ENCODE measurements at regions not wholly inside any gene's neighbourhood (a gene's known extent, or its start where the extent isn't known, plus 50 kb on each side); places are given as distances from the start of the nearest gene placed in this dataset.

DNA sequence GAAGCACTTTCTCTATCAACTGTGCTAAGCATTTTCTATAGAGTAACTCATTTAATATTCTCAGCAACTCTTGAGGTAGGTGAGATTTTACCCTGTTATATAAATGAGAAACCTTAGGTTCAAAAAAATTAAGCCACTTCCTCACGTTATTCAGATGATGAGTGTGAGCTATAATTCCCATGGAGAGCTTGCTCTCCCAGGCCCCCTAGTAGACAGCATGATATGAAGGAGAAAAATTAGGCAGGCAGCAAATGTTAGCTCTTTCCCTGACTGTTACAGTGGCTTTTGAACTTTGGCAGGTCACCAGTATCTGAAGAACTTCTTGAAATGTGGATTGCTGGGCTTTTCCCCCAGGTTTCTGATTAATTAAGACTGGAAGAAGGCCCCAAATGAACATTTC lies 753.1 kb downstream of the NCAM2 start:
- no peaks in the 10 kb centered on the region for H3K27me3 Mint-ChIP-seq (ENCODE audit: low read depth)
- H3K4me1 Mint-ChIP-seq (ENCODE audit: low read depth): no peaks in the 10 kb centered on the region
- no peaks in the 10 kb centered on the region for H3K36me3 Mint-ChIP-seq (ENCODE audit: insufficient read depth)
- DNase-seq (no peak), ATAC-seq (no peak)
- H3K9me3 Mint-ChIP-seq: peaks cover 4% of the 10 kb centered on the region
- H3K4me3 Mint-ChIP-seq: no peak overlapping the region

DNA sequence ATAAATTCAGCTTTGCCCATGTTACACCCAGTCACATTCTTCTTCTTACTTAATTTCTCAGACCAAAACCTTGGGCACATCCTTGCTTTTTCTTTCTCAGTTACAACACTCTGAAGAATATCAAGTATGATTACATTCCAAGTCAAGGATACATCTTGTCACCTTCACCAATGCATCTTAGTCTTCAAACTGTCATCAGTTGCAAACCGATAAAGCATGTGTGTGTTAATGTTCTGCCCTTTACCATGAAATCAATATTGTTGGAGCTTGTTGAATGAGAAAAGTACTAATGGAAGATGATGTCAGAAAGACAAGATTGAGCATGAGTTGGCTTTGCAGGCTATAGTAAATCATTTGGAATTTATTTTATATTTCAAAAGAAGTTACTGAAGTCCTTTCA lies 764.6 kb downstream of the NCAM2 start:
- ATAC-seq (no peak), DNase-seq (no peak)
- H3K4me3 Mint-ChIP-seq: no peak overlapping the region
- peaks cover 5% of the 10 kb centered on the region for H3K9me3 Mint-ChIP-seq
- no peaks in the 10 kb centered on the region for H3K4me1 Mint-ChIP-seq (ENCODE audit: low read depth)
- no peaks in the 10 kb centered on the region for H3K36me3 Mint-ChIP-seq (ENCODE audit: insufficient read depth)
- H3K27me3 Mint-ChIP-seq (ENCODE audit: low read depth): no peaks in the 10 kb centered on the region

DNA sequence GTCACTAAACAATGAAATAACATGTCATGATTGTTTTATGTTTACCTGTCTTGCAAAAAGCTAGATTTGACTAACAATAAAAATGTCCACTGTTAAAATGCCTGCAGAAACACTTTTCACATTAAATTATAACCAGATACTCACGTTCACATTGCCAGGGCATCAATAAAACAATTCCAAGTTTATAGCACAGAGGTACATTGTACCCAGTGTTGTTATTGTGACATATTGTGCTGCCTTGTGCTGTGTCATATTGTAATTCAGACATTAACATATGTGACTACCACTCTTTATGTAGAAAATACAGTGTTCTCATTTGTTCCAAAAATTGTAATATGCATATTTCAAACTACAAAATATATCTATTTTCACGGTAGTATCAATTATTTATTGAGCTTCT lies 766.1 kb downstream of the NCAM2 start:
- Mint-ChIP-seq H3K4me3 (no peak overlapping the region), H3K9me3 (peaks cover 16% of the 10 kb centered on the region), H3K36me3 (ENCODE audit: insufficient read depth) (no peaks in the 10 kb centered on the region), H3K27me3 (ENCODE audit: low read depth) (no peaks in the 10 kb centered on the region), H3K4me1 (ENCODE audit: low read depth) (no peaks in the 10 kb centered on the region)
- no peak for ATAC-seq
- DNase-seq: no peak

DNA sequence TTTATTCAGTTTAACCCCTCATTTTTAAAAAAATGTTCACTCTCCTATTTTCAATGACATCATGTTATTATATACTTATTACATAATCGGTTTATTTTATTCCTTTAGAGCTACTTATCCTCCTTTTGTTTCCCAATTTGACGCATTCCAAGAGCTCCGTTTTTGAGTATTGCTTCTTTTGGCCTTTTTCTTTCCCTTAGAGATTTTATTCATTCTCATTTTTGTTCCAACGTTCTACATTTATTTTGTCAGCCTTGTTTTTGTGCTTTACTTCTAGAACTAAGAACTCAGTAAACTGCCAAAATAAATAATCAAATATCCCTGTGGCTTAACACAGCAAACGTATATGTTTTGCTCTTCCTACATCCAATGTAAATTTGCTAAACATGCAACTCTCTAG lies 769.1 kb downstream of the NCAM2 start:
- ATAC-seq: no peak
- Mint-ChIP-seq H3K4me3 (no peak overlapping the region), H3K4me1 (ENCODE audit: low read depth) (no peaks in the 10 kb centered on the region), H3K27me3 (ENCODE audit: low read depth) (no peaks in the 10 kb centered on the region), H3K36me3 (ENCODE audit: insufficient read depth) (no peaks in the 10 kb centered on the region), H3K9me3 (peaks cover 27% of the 10 kb centered on the region)
- DNase-seq: no peak

DNA sequence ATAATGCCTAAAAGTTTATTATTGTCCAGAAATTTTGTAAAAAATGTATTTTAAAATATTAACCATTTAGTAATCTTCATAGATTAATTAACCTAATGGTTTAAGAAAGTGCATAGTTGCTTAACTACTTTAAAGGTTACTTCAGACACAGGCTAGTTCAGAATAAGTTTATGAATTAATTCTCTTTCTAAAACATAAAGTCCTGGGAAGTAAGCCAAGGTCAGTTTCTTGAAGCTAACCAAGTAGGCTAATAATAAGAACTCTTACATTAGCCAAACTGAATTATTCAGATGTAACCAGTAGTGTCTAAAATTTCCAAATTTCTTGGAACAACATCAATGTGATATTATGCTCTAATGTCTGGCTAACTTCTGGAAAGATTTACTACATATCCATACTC lies 790.4 kb downstream of the NCAM2 start:
- no peak for ATAC-seq
- H3K36me3 Mint-ChIP-seq (ENCODE audit: insufficient read depth): no peaks in the 10 kb centered on the region
- H3K27me3 Mint-ChIP-seq (ENCODE audit: low read depth): no peaks in the 10 kb centered on the region
- no peaks in the 10 kb centered on the region for H3K4me1 Mint-ChIP-seq (ENCODE audit: low read depth)
- DNase-seq: no peak
- no peak overlapping the region for H3K4me3 Mint-ChIP-seq
- peaks cover 21% of the 10 kb centered on the region for H3K9me3 Mint-ChIP-seq

DNA sequence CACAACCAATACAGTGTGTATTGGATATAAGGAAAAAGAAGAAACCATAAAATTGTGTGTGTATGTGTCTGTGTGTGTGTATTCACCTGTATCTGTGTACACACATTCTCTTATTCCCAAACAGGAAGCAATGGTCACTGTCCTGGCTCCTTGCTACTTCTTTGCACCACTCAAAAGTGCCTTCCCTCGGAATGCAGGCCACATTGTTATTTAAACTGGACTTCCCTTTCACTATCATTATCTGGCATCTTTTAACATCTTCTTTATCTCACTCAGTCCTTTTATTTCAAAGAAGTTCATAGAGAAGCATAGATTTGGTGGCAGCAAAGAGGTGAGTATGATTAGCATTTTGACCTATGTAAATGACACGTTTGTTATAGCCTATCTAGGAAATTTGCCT lies 803.7 kb downstream of the NCAM2 start:
- no peak for DNase-seq
- no peak for ATAC-seq
- Mint-ChIP-seq H3K9me3 (peaks cover 29% of the 10 kb centered on the region), H3K27me3 (ENCODE audit: low read depth) (no peaks in the 10 kb centered on the region), H3K4me3 (no peak overlapping the region), H3K36me3 (ENCODE audit: insufficient read depth) (no peaks in the 10 kb centered on the region), H3K4me1 (ENCODE audit: low read depth) (no peaks in the 10 kb centered on the region)

DNA sequence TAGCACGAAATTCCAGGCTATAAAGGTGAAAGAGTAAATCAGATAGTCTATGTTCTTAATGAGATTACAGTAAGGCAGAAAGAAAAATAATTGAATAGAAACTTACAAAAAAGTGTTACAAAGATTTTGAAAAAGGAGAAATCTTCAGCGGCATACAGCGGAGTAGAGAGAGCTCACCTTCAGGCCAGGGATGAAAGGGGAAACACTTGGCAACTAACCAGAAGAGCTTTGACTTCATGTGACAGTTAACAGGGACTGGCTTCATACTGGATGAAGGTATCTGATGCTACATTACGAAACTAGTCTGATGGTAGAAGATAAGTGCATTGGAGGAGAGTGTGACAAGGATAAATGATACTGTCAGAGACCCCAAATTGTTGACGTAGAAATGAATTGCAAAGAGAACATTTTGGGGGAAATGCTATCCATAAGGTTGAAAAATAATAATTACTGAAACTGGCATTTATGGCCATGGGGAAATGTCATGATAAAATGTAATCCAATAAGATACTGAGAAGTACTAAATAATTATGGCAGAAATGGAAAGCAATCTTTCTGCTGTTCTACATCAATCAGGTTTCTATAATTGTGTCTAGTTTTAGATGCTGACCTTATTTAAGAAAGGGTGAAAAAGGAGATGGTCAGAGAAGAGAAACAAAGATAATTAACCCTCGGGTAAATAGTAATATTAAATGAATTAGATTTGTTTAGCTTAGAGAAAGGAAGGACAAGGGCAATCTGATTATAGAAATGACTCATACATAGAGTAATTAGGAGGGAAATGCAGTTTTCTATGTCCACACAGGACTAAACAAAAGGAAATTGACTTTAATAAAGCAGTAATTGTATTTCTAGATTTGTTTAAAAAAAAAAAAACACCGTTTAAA lies 808.7 kb downstream of the NCAM2 start:
- no peak for ATAC-seq

DNA sequence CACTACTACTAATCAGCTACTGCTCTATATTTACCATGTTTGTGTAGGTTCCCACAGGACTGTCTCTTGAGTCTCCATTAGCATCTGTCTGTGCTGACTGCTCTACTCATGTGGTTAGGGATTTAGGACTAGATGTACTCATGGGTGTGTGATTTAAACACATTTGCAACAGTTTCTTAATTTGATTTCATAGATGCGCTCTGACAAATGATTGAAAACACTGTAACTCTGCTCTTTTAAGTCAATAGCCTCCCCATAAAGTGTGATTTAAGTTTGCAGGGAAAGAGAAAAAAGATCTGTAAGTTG lies 809.3 kb downstream of the NCAM2 start:
- Mint-ChIP-seq H3K9me3 (peaks cover 26% of the 10 kb centered on the region), H3K36me3 (ENCODE audit: insufficient read depth) (no peaks in the 10 kb centered on the region), H3K4me1 (ENCODE audit: low read depth) (no peaks in the 10 kb centered on the region), H3K4me3 (no peak overlapping the region), H3K27me3 (ENCODE audit: low read depth) (no peaks in the 10 kb centered on the region)
- no peak for ATAC-seq
- no peak for DNase-seq

More for the DNA sequence above, 808.7 kb downstream of the NCAM2 start:
- H3K4me3 Mint-ChIP-seq: no peak overlapping the region
- H3K9me3 Mint-ChIP-seq: peaks cover 26% of the 10 kb centered on the region
- no peaks in the 10 kb centered on the region for H3K27me3 Mint-ChIP-seq (ENCODE audit: low read depth)
- H3K4me1 Mint-ChIP-seq (ENCODE audit: low read depth): no peaks in the 10 kb centered on the region
- no peak for DNase-seq
- no peaks in the 10 kb centered on the region for H3K36me3 Mint-ChIP-seq (ENCODE audit: insufficient read depth)

DNA sequence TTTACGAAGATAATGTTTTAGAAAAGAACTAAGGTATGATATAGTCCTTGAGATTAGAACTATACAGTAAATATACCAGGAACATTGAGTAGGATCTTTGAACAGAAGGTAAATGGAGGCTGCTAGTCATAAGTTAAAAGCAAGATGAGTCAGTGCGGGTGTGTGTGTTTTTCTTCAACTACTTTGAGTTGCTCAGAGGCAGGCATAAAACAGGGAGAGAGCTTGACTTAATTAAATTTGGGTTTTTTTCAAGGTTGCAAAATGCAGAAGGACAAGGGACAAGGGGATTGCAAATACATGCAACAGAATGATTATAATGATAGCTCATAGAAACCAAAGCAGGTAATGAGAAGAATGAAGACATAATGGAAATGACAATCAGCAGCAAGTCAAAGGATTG lies 815.1 kb downstream of the NCAM2 start:
- no peaks in the 10 kb centered on the region for H3K27me3 Mint-ChIP-seq (ENCODE audit: low read depth)
- peaks cover 2% of the 10 kb centered on the region for H3K9me3 Mint-ChIP-seq
- H3K36me3 Mint-ChIP-seq (ENCODE audit: insufficient read depth): no peaks in the 10 kb centered on the region
- DNase-seq: no peak
- H3K4me1 Mint-ChIP-seq (ENCODE audit: low read depth): no peaks in the 10 kb centered on the region
- H3K4me3 Mint-ChIP-seq: no peak overlapping the region
- ATAC-seq: no peak

DNA sequence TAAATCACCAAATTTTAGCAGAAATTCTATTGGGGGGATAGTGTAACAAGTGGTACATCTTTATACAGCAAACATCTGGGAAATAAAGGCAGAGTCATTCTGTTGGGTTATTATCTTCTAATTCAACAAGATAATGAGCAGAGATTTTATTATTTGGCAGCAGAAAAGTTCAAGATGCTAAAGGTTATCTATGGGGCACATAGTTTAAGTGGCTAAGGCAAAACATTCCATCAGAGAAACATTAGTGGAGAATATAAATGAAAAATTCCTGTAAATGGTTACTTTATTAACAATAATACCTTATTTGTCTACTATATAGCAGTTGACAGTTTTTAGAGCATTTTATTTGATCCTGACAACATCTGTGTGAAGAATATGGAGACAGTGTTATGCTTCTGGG lies 815.7 kb downstream of the NCAM2 start:
- Mint-ChIP-seq H3K27me3 (ENCODE audit: low read depth) (no peaks in the 10 kb centered on the region), H3K4me1 (ENCODE audit: low read depth) (no peaks in the 10 kb centered on the region), H3K4me3 (no peak overlapping the region), H3K36me3 (ENCODE audit: insufficient read depth) (no peaks in the 10 kb centered on the region), H3K9me3 (no peaks in the 10 kb centered on the region)
- DNase-seq (no peak), ATAC-seq (no peak)

DNA sequence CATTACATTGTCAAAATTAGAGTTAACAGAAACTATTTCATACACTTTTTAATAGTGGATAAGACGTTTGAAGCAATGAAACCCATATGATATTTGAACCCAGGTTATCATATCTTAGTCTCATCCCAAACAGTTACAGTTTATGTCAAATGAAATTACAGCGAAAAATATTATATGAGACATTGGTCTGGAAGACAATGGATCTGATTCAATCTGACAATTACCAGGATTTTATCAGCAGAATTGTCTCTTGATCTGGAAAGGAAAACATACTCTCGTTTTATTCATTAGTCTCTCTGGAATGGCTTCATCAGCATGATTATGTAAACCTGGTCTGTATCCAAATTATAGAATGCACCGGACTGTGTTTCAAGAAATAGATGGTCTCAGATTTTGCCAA lies 818.6 kb downstream of the NCAM2 start:
- ATAC-seq: no peak
- H3K4me1 Mint-ChIP-seq (ENCODE audit: low read depth): no peaks in the 10 kb centered on the region
- DNase-seq: no peak
- H3K36me3 Mint-ChIP-seq (ENCODE audit: insufficient read depth): no peaks in the 10 kb centered on the region
- no peaks in the 10 kb centered on the region for H3K27me3 Mint-ChIP-seq (ENCODE audit: low read depth)
- no peak overlapping the region for H3K4me3 Mint-ChIP-seq
- H3K9me3 Mint-ChIP-seq: peaks cover 15% of the 10 kb centered on the region

DNA sequence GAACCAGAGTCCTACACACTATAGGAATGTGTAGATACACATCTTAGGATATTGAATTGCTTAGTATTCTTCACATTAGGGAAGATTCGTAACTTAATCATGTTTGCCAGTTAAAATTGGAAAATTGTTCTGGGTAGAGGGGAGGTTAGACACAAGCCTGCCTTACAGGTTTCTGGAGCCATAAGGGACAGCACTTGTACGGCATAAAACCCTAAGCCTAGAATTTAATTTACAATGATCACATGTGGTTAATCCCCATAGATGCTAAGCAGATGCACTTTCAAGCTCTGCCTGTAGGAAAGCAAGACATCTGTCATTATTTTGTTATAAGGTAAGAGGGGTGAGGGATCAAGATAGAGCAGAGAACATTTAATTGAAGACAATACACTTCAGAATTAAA lies 820.7 kb downstream of the NCAM2 start:
- ATAC-seq (no peak), DNase-seq (no peak)
- Mint-ChIP-seq H3K4me3 (no peak overlapping the region), H3K4me1 (ENCODE audit: low read depth) (no peaks in the 10 kb centered on the region), H3K27me3 (ENCODE audit: low read depth) (no peaks in the 10 kb centered on the region), H3K36me3 (ENCODE audit: insufficient read depth) (no peaks in the 10 kb centered on the region), H3K9me3 (peaks cover 21% of the 10 kb centered on the region)

DNA sequence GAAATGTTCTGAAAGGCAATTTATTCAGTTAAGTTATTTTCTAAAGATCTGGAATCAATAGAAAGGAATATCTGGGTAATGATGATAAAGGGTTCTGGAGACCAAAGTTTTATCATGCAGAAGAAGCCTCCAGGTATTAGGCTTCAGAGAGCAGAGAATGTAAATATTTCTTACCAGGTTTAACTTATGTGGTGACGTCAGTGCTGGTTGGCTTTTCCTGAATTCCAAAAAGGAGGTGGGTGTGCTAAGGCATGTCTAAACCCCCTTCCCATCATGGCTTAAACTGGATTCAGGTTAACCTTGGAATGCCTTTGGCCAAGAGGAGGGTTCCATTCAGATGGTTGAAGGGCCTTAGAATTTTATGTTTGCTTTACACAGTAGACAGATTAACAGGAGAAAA lies 829.9 kb downstream of the NCAM2 start:
- DNase-seq (no peak), ATAC-seq (no peak)
- Mint-ChIP-seq H3K9me3 (peaks cover 17% of the 10 kb centered on the region), H3K27me3 (ENCODE audit: low read depth) (no peaks in the 10 kb centered on the region), H3K4me3 (no peak overlapping the region), H3K4me1 (ENCODE audit: low read depth) (no peaks in the 10 kb centered on the region), H3K36me3 (ENCODE audit: insufficient read depth) (no peaks in the 10 kb centered on the region)

DNA sequence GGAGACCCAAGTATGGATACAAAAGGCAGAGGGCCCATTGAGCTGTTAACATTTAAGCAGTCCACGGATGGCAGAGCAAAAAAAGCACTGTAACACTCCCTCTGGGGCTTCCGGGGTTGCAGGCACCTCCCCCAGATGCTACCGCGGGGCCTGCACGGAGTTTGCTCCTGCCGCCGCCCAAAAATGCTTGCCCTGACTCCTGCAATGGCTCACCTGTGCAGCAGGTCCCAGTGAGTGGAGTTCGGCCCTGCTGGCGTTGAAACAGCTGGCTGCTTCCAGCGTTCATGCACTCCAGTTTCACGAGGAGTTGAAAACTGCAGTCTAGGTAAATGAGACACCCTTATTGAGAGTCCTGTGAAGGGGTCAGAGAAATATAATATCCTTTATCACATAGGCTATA lies 832.8 kb downstream of the NCAM2 start:
- H3K36me3 Mint-ChIP-seq (ENCODE audit: insufficient read depth): no peaks in the 10 kb centered on the region

DNA sequence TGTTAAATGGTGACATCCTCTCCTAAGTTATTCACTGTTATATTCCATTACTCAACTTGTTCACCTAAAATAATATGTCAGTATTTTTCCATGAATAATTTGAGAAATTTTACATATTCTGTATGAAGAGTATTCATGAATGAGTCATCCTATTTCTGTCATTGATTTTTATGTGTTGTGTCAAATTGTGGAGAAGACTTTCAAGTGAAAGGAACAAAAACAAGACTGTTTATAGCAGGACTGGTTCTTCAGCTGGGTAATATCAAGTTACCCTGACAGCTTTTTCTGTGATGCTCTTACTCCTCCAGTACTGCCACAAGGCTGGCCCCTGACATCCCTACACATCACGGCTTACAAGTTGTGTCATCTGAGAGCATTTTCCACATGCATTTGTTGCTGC lies 847.7 kb downstream of the NCAM2 start:
- no peaks in the 10 kb centered on the region for H3K36me3 Mint-ChIP-seq (ENCODE audit: insufficient read depth)
- peaks cover 15% of the 10 kb centered on the region for H3K9me3 Mint-ChIP-seq
- no peaks in the 10 kb centered on the region for H3K27me3 Mint-ChIP-seq (ENCODE audit: low read depth)
- no peak overlapping the region for H3K4me3 Mint-ChIP-seq
- ATAC-seq (no peak), DNase-seq (no peak)
- H3K4me1 Mint-ChIP-seq (ENCODE audit: low read depth): no peaks in the 10 kb centered on the region

More for the DNA sequence above, 832.8 kb downstream of the NCAM2 start:
- Mint-ChIP-seq H3K27me3 (ENCODE audit: low read depth) (no peaks in the 10 kb centered on the region), H3K4me3 (no peak overlapping the region), H3K9me3 (peaks cover 20% of the 10 kb centered on the region), H3K4me1 (ENCODE audit: low read depth) (no peaks in the 10 kb centered on the region)
- ATAC-seq (no peak), DNase-seq (no peak)

DNA sequence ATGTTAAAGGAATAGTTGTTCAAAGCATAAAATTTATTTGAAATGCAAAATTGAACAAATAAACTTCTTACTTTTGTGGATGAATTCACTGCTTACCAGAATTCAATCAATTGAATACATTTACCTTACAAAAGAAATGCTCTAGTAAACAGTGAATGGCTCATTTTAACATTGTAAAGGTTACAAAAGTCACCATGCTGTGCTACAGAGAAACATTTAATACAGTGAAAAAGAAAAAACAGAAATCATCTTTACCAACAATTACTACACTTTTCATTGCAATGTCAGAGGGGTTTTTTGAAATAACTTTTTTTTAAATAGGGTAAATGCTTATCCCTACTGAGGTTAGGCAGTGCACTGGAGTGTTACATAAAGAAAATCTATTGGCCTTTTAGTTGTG lies 853.0 kb downstream of the NCAM2 start:
- H3K27me3 Mint-ChIP-seq (ENCODE audit: low read depth): no peaks in the 10 kb centered on the region
- no peaks in the 10 kb centered on the region for H3K36me3 Mint-ChIP-seq (ENCODE audit: insufficient read depth)
- H3K4me3 Mint-ChIP-seq: no peak overlapping the region
- DNase-seq (no peak), ATAC-seq (no peak)
- peaks cover 17% of the 10 kb centered on the region for H3K9me3 Mint-ChIP-seq
- H3K4me1 Mint-ChIP-seq (ENCODE audit: low read depth): no peaks in the 10 kb centered on the region

All from activated T-cell treated with anti-CD3 and anti-CD28 coated beads, Interleukin-2, amount 50 U/mL, for 4 hours (primary cell).